ENCODE measurements at regions not wholly inside any gene's neighbourhood (a gene's known extent, or its start where the extent isn't known, plus 50 kb on each side); places are given as distances from the start of the nearest gene placed in this dataset.
A peak's percentile ranks its signal among the peaks of the same experiment; 100 is the strongest.

DNA sequence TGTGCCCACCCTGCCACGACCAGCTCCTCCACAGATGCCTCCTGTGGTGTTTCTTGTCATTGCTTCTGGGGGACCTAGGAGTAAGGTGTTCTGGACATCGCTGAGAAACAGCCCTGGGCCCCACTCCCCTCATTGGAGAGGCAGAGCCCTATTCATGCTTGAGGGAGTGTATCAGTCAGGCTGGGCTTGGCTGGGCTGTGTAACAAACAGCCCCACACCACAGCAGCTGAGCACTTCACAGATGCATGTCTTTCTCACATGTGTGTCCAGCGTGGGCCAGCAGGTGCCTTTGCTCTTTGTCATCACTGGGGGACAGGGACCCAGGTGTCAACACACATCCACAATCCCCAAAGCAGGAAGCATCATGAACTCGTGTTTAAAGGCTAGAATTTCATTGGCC is 65.1 kb upstream of the FBRSL1 start:
- no peak for DNase-seq (ENCODE audit: low spot score)

GRCh38 chr12:132423820-132424645 is 65.9 kb upstream of the FBRSL1 start:
- no peak for DNase-seq (ENCODE audit: low spot score)

DNA sequence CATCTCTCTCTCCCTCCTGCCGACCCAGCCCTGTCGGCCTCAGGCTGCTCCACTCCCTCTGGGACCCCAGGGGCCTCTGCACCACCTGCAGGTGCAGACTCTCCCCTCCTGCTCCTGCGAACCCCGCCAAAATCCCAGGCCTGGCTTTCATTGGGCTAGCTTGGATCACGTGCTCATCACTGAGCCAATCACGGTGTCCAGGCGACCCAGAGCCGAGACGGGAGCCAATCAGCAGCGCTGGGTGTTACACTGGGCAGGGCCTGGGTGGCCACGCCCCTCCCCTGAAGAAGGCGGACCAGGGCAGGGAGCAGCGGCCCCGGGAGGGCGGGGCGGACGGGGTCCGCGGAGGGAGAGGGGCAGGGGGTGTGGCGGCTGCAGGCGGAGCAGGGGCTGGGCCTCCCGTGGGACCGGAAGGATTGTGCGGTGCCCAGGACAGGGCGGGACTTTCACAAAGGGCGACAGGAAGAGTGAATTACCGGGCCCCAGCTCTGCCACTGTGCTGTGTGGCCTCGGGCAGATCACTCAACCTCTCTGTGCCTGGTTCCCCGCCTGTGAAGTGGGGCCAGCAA is 66.6 kb upstream of the FBRSL1 start:
- DNase-seq (ENCODE audit: low spot score): no peak

DNA sequence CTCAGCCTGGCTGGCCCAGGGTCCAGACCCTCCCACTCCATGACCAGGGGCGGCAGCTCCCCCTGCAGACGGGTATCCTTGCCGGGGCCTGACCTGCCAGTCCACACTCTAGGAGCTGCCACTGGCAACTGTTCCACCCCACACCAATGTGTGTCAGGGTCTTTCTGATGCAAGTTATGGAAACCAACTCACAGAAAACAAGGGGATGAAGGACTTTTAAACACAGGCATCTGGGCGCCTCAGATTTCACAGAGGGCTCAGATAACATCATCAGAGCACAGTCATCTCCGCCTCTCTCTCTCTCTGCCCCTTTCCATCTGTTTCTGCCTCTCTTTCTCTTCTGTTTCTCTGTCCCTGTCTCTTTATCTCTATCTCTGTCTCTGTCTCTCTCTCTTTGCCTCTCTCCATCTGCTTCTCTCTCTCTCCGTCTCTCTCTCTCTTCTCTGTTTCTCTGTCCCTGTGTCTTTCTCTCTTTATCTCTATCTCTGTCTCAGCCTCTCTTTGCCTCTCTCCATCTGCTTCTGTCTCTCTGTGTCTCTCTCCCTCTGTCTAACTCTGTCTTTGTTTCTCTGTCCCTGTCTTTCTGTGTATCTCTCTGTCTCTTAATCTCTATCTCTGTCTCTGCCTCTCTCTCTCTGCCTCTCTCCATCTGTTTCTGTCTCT is 67.4 kb upstream of the FBRSL1 start:
- DNase-seq (ENCODE audit: low spot score): no peak

DNA sequence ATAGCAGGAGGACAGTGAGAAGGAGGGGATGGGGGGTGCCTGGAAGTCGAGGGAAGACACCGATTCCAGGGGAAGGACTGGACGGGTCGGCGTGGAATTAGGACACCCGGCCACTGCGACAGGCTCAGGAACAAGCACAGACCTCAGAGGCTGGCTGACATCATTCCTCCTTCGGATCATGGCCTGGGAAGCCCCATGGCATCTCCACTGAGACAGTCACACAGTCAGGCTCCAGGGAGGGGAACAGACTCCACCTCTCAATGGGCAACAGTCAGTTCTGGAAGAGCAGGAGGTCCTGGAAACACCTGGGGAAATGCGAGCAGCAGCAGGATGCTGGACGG is 67.9 kb upstream of the FBRSL1 start:
- DNase-seq (ENCODE audit: low spot score): no peak

DNA sequence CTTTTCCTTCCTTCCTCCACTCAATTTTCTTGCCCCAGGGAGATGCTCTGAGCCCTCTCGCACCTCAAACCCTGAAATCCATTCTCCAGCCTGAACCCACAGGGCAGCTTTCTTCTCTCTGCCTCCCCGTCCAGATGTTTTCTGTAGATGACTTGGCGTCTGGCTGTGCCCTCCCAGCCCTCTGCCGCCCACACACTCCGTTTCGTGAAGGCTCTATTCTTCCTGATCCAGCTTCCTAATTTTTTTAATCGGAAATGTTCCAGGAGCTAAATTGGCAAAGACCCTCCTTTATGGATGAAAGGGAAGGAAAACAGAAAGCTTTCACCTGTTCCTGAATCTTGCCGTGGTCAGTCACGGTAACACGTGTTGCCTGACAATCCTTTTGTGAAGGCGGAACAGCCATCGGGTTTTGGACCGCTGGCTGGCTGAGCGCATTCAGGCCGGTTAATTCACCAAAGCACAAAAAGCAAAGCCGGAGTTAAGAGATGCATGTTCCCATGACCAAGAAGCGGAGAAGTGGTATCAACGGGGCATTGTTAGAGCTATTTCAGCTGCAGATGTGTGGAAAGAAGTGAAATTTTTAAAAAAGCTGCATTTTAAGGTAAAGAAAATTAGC is 70.2 kb upstream of the FBRSL1 start:
- no peak for DNase-seq (ENCODE audit: low spot score)

DNA sequence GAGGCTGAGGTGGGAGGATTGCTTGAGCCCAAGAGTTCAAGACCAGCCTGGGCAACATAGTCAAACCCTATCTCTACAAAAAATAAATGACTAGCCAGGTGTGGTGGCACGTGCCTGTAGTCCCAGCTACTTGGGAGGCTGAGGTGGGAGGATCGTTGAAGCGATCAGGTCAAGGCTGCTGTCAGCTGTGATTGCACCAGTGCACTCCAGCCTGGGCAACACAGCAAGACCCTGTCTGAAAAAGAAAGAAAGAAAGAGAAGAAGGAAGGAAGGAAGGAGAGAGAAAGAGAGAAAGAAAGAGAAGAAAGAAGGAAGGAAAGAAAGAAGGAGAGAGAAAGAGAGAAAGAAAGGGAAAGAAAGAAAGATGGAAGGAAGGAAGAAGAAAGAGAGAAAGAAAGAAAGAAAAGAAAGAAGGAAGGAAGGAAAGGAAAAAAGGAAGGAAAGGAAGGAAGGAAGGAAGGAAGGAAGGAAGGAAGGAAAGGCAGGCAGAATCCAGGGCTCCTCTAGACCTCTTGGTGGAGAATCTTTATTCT is 71.5 kb upstream of the FBRSL1 start:
- no peak for DNase-seq (ENCODE audit: low spot score)

DNA sequence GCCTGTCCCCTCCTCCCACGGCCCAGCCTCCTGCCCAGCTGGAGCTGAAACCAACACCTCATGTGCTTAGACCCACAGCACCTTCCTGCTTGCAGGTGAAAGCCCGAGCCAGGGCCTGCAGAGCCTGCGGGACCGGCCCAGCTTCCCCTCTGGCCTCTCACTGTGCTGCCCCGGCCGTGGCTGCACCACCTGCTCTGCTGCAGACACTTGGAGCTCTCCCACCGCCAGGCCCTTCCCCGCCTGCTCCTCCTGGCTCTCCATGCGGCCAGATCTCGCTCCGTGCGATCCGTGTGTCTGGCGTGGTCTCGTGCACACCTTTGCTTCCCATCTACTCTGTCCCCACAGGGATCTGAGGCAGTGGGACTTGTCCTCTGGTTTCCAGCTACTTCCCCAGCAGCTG is 72.2 kb upstream of the FBRSL1 start:
- no peak for DNase-seq (ENCODE audit: low spot score)

GRCh38 chr12:132416827-132417226 is 73.1 kb upstream of the FBRSL1 start:
- DNase-seq (ENCODE audit: low spot score): no peak

DNA sequence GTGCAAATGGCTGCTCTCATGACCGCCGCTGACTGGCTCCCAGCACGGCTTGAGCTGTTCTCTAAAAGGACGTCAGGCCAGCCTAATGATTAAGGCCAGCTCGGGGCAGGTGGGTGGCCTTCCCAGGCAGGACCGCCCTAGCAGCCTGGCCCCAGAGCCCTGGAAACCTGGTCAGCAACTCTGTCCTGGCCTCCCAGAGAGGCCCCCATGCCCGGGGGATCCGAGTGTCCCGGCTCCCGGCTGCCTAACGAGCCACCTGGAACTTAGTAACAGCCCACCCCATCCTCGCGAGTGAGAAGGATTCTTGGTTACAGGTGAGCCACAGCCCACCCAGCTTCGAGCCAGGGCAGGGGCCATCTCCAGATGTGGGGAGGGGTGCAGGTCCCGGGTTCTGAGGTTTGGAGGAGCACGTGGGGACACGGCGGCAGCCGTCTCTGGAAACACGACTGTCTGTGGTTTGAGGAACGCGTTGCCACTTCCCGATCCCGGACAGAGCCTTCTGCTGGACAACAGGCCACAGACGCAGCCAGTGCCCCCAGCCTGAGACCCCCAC is 73.8 kb upstream of the FBRSL1 start:
- no peak for DNase-seq (ENCODE audit: low spot score)

DNA sequence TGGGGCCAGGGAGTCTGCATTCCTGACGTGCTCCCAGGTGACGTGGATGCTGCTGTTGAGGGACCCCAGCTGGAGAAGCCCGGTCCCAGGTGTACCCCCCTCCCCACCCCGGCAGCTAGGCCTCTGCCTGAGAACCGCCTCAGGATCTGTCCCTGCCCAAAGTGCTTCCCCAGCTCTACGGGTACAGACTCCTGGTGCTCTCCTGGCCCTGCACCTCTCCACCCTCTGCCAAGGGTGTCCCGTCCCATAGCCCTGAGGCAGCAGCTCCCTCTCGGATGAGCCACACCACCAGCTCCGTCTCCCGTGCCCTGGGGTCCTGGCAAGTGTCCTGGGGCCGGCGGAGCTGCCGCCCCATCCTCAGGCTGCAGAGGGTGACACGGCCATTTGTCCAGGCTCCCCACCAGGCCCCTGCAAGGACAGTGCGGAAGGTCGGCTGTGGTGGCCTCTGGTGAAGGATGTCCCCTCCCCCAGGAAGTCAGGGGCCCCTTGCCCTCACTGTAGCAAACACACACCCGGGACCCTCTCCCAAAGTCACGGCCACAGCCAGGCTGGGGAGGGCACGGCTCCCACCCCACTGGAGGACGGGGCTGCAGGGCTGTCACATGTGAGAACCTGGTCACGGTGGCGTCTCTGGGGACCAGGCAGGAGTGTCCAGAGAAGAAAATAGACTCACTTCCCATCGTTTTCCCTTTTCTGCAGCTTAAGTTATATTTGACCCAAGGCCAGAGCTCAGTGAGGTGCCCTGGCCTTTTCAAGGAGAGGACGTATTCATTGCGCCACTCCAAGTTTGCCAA is 74.4 kb upstream of the FBRSL1 start:
- no peak for DNase-seq (ENCODE audit: low spot score)

DNA sequence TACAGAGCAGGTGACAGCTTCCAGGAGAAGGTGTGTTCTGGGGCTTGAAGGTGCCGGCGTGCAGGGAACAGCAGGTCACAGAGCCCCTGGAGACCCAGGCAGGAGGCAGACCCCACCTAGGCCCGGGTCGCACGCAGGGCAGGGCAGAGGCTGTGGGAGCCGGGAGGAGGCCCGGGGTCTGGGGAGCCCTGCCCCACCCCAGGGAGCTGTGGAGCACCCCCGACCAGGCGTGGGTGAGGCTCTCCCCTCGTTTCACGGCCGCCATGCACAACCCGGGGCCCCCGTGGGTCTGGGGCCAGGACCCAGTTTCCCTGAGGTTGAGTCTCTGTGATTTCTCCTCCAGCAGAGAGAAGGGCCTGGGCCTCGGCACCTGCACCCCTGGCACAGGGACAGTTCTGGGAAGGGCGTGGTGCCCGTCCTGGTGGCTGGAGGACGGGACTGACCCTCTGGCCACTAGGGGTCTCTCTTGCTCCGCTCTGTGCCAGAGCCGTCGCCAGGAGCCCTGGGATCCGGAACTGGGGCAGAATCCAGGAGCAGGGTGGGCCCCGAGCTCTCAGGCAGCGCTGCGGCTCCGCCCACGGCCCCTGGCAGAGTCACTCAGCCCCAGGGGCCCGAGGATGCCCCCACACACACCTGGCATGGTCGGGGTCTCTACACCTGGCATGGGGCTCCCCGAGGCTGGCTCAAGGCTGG is 75.2 kb upstream of the FBRSL1 start:
- DNase-seq (ENCODE audit: low spot score): peak; percentile 86

DNA sequence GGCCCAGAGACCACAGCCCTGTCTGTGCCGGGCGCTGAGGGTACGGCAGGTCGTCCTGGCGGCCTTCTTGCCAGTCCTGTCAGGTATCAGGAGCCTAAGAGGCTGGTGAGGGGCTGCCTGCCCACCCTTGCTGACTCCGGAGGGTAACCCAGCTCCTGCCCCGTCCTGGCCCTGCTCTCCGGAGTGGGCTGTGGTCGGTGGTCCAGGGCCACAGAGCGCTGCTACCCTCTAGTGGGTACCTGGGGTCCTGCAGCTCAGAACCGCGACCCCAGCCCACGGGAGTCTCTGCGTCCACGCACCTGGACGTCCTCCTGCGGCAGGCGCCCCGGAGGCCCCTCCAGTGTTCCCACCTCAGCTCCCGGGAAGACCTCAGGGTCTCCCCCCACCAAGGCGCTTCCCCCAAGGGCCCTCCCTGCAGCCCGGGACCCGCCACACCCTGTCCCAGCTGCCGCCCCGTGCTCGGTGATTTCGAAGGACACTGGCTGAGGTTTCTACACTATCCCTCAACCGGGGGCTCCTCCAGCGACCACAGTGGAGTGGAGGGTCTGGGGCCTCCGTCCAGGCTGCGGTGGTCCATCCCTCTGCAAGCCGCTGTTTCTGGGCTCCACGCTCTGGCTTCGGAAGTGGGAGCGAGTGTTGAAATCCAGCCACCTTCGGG is 75.9 kb upstream of the FBRSL1 start:
- no peak for DNase-seq (ENCODE audit: low spot score)

- no peak for DNase-seq (ENCODE audit: low spot score)
Measured at GRCh38 chr12:132411457-132411856, 78.5 kb upstream of the FBRSL1 start.

DNA sequence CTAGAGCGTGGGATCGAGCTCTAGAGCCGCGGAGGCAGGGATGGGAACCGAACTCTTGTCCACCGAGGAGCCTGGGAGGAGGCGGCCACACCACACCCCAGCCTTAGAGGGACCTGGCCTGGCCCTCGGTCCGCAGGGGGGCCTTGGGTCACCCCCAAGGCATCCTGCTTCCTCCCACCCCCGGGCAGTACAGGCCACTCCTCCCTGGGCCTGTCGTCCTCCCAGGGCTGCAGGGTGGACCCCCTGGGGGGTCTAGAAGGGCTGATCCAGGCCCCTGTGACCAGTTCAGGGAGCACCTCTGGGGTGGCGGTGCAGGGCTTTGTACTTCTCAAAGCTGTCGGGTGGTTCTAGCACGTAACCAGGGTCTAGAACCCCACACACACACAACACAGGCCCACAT is 79.1 kb upstream of the FBRSL1 start:
- no peak for DNase-seq (ENCODE audit: low spot score)

- no peak for DNase-seq (ENCODE audit: low spot score)
Measured at GRCh38 chr12:132410296-132410625, 79.7 kb upstream of the FBRSL1 start.

DNA sequence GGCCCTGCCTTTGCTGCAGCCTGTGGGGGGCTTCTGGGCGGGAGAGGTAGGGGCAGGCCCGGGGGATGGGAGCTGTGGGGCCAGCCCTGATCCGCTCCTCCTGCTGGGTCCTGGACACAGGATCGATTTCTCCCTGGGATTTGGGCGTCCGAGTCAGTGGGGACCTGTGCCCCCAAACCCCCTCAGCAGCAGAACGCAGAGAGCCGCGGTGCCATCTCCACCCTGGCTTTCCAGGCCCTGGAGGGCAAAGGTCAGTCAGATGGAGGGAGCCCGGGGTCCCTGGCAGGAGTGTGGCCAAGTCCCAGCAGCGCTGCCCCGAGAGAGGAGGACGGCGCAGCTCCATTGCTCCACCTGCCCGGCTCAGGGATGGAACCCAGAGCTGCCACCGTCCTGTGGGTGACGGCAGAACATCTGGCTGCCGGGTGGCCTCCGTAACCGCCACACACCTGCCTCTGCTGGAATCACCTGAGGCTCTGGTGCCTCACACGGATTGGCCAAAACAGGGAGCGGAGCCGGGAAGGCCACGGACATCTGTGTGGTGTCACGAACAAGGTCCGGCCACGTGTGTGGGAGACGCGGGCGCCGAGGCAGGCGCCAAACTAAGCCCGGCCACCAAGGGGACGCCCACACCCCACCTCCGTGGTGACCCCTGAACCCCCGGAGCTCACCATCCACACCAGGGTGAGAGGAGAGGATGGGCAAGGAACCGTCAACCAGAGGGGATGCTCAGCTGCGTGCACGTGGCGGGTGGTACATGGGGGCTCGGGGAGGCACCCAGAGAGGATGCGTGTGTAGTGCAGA is 80.3 kb upstream of the FBRSL1 start:
- DNase-seq (ENCODE audit: low spot score): no peak

DNA sequence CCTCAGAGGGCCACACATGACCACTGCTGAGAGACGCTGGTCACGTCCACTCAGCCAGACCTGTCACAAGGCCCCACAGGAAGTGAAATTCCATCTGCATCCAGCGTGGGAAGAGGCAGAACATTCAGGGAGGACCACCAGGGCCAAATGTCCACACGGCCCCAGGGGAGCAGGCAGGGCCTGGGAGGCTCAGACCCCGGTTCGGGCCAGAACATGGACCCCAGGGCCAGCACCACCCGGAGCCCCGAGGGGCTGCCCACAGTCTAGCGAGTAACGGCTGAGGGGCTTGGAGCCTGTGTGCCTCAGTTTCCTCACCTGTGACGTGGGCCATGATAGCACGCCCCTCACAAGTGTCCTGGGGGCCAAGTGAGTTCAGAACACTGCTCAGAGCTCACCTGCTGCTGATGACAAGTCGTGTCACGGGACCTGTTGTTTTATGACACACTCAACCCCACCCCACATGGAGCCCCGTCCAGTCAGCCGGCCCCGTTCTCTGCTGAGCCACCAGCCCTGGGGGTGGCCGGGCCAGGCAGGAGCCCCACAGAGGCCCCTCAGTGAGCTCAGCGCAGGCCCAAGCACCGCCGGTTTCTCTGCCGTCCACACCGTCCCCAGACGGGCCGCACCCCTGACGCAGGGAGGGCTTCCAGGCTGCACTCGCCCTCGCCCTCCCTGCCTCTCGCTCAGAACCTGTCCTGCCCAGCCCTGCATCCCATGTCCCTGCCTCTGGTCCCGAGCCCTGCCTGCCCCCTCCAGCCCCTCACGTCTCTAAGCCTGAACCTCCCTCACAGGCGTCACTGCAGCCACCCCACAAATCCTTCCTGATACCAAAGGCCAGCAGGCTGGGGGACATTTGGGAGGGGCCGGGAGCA is 79.5 kb upstream of the GALNT9 start:
- DNase-seq (ENCODE audit: low spot score): no peak

- DNase-seq (ENCODE audit: low spot score): no peak
Measured at GRCh38 chr12:132407992-132408391, 78.6 kb upstream of the GALNT9 start.

Measured in cerebellar cortex (tissue), 1 donor.